Stomach (tissue), 8 donors: ENCODE measurements at regions not wholly inside any gene's neighbourhood (a gene's known extent, or its start where the extent isn't known, plus 50 kb on each side); places are given as distances from the start of the nearest gene placed in this dataset.

Experiments
- DNase-seq, 2 donors: peaks; one replicate each; pipeline versions ENCODE4 v3.0.0 to v3.0.0-alpha.2; 2013 to 2019
- H3K27ac ChIP-seq, 5 donors: fragments of 200-600 bp in 4 of 5; sonication (generic) in 4 of 5; one replicate each; pipeline ENCODE4 v1.5.1; 2013 to 2019; ENCODE audit warnings: mild to moderate bottlenecking in 1 of 5, moderate library complexity in 1 of 5
- H3K27me3 ChIP-seq, 3 donors: fragments of 200-600 bp; sonication (generic); one replicate each; pipeline ENCODE4 v1.5.1; 2017 to 2019; ENCODE audit warnings: mixed run types in 1 of 3
- H3K36me3 ChIP-seq, 4 donors: fragments of 200-600 bp; sonication (generic); 1 replicate in 3 of 4; 2 replicates in 1 of 4; pipeline ENCODE4 v1.5.1; 2016 to 2019
- H3K4me1 ChIP-seq, 4 donors: fragments of 200-600 bp; sonication (generic); one replicate each; pipeline ENCODE4 v1.5.1; 2016 to 2019
- H3K4me3 ChIP-seq, 4 donors: fragments of 200-600 bp; sonication (generic) in 3 of 4; one replicate each; pipeline ENCODE4 v1.5.1; 2016 to 2019; ENCODE audit warnings: mild to moderate bottlenecking in 1 of 4
- H3K9me3 ChIP-seq, 4 donors: fragments of 200-600 bp; sonication (generic); one replicate each; pipeline ENCODE4 v1.5.1; 2016 to 2019
- EP300 ChIP-seq: sonication (generic); formaldehyde crosslinking; IDR thresholded peaks from one replicate; pipeline ENCODE4 v1.6.1; 2017; ENCODE audit warnings: antibody characterized with exemption
- POLR2A ChIP-seq, 4 donors: fragments of 450-650 bp; IDR thresholded peaks; one replicate each; pipeline ENCODE4 v1.6.1; 2016; ENCODE audit warnings: antibody characterized with exemption in 4 of 4, control low read depth in 2 of 4, mild to moderate bottlenecking in 1 of 4, moderate library complexity in 1 of 4
- POLR2AphosphoS5 ChIP-seq, 3 donors: sonication (generic); formaldehyde crosslinking; IDR thresholded peaks; one replicate each; pipeline ENCODE4 v1.6.1; 2016; ENCODE audit warnings: antibody characterized with exemption in 3 of 3
- WGBS, 5 donors: extraction: QIAGEN DNeasy Blood & Tissue Kit in 3 of 5; methylation state at CpG; one replicate each; pipeline versions ENCODE4 v1.1.5 to v1.1.7; 2013 to 2018; 5-methylcytosine and 5-hydroxymethylcytosine counted together
- intact Hi-C: fragments of 100-400 bp; cut with DNase I; formaldehyde crosslinking; loops from one replicate; pipeline ENCODE4 v1.15.1; 2023; ENCODE audit warnings: low total_unique reads
- TF ChIP-seq, protein P1 (sequence below), 7 experiments: fragments of 450-650 bp in 4 of 7; fragments of 200-600 bp in 3 of 7; sonication (generic) in 3 of 7; IDR thresholded peaks; one replicate each; pipeline ENCODE4 v1.5.1; 2016 to 2019; ENCODE audit warnings: antibody characterized with exemption in 7 of 7, control low read depth in 2 of 7, mild to moderate bottlenecking in 1 of 7
- donor health status: healthy with polysubstance abuse.
- donor health status: Bipolar disorder and iron deficiency.
- donor health status: healthy.

DNA sequence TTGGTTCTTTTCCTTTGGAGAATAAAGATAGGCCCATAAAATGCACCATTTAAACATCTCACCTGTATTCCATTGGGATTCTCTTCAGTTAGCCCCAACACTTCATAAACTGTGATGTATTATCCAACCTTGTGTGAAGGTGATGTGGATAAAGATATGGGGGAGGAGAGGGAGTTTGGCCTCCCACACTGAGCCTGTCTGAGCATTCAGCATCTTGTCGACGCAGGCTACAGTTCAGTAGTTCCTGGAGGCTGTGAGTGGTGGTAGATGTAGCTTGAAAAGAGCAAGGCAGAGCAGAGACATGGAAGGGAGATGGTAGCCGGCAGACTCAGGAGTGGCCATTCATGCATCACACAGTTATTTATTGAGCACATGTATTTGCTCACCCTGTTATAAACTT lies 292.4 kb upstream of the PITX2 start:
- Histone ChIP-seq H3K4me3 (no peak overlapping the region), H3K36me3 (no peaks in the 10 kb centered on the region), H3K9me3 (no peaks in the 10 kb centered on the region), H3K4me1 (no peaks in the 10 kb centered on the region), H3K27ac (no peak overlapping the region), H3K27me3 (no peaks in the 10 kb centered on the region)
- TF ChIP-seq, protein P1, sequence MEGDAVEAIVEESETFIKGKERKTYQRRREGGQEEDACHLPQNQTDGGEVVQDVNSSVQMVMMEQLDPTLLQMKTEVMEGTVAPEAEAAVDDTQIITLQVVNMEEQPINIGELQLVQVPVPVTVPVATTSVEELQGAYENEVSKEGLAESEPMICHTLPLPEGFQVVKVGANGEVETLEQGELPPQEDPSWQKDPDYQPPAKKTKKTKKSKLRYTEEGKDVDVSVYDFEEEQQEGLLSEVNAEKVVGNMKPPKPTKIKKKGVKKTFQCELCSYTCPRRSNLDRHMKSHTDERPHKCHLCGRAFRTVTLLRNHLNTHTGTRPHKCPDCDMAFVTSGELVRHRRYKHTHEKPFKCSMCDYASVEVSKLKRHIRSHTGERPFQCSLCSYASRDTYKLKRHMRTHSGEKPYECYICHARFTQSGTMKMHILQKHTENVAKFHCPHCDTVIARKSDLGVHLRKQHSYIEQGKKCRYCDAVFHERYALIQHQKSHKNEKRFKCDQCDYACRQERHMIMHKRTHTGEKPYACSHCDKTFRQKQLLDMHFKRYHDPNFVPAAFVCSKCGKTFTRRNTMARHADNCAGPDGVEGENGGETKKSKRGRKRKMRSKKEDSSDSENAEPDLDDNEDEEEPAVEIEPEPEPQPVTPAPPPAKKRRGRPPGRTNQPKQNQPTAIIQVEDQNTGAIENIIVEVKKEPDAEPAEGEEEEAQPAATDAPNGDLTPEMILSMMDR (IDR thresholded peaks at IDR 0.05), result no peak
- TF ChIP-seq POLR2A (IDR thresholded peaks at IDR 0.05), result no peak
- no peak for TF ChIP-seq EP300
- TF ChIP-seq POLR2AphosphoS5 (IDR thresholded peaks at IDR 0.05), result no peak
- intact Hi-C loops, result no loop called here
- DNase-seq, result no peak
- WGBS, 5 donors, result 55 to 65% (median 60%) methylated on average over 3 of the region's 3 CpGs

DNA sequence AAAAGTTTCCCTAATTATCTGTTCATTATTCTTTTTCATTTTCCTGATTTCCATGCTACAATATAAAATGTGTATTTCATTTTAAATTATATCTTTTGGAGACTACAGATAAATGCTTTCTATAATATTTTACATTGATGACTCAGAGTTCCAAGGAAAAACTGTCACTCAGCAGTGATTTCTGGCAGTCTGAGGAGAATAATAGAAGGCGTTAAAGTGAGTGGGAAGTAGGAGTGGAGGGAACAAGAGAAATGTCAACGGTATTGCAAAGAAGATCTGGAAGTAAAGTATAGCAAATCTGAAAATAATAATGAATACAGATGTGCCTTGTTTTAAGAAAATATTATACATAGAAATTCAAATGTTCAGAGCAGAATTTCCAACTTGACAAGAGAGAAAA lies 293.6 kb upstream of the PITX2 start:
- Histone ChIP-seq H3K36me3 (no peaks in the 10 kb centered on the region), H3K27me3 (no peaks in the 10 kb centered on the region)
- intact Hi-C loops, result no loop called here

DNA sequence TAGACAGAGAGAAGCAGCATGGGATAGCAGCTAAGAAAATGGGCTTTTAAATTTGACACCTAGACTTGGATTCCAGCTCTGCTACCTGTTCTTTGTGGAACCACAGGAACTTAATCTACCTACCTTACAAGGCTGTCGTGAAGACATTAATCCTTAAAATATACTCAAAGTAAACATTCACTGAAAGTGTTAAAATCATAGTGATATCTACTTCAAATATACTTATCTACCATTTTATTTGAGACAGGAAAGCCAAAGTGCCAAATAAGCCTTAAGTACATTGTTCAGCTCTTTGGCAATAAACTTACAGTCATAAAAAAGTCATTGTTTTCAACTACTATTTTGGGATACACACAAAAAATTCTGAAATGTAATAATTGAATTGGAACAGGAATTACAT lies 295.0 kb upstream of the PITX2 start:
- Histone ChIP-seq H3K4me1 (no peaks in the 10 kb centered on the region), H3K9me3 (no peaks in the 10 kb centered on the region), H3K4me3 (no peak overlapping the region), H3K27me3 (no peaks in the 10 kb centered on the region), H3K27ac (no peak overlapping the region), H3K36me3 (no peaks in the 10 kb centered on the region)
- TF ChIP-seq POLR2A (IDR thresholded peaks at IDR 0.05), result no peak
- DNase-seq, result no peak
- intact Hi-C loops, result no loop called here
- WGBS, 5 donors, result 16 to 44% (median 21%) methylated on average over 1 of the region's 1 CpG

More for the DNA sequence above, 293.6 kb upstream of the PITX2 start:
- H3K4me3 ChIP-seq, result no peak overlapping the region
- H3K4me1 ChIP-seq, result no peaks in the 10 kb centered on the region
- no peak for TF ChIP-seq POLR2AphosphoS5 (IDR thresholded peaks at IDR 0.05)
- TF ChIP-seq, protein P1 (IDR thresholded peaks at IDR 0.05), result no peak
- TF ChIP-seq POLR2A (IDR thresholded peaks at IDR 0.05), result no peak
- TF ChIP-seq EP300, result no peak
- H3K9me3 ChIP-seq, result no peaks in the 10 kb centered on the region
- DNase-seq, result no peak
- no peak overlapping the region for H3K27ac ChIP-seq
- 67 to 73% (median 72%) methylated on average over 2 of the region's 2 CpGs for WGBS, 5 donors

DNA sequence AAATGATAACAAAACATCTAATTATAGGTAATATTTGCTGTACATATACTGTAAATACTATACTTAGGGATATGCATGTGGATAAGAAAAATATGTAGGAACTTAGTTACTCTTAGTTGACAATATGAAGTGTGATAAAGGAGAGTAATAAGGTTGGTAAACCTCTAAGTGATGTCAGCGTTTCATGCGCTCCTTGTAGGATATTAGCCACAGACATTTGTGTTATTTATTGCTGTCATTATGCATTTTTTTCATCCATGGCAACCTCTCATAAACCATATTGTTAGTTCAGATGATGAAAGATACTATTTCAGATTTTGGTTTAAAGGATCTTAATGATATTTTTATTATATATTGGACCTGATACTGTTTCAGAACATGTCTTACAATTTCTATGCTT lies 298.1 kb upstream of the PITX2 start:
- Histone ChIP-seq H3K4me3 (no peak overlapping the region), H3K27ac (no peak overlapping the region), H3K9me3 (no peaks in the 10 kb centered on the region), H3K27me3 (no peaks in the 10 kb centered on the region), H3K36me3 (no peaks in the 10 kb centered on the region), H3K4me1 (no peaks in the 10 kb centered on the region)
- TF ChIP-seq POLR2AphosphoS5 (IDR thresholded peaks at IDR 0.05), result no peak
- TF ChIP-seq, protein P1 (IDR thresholded peaks at IDR 0.05), result no peak
- intact Hi-C loops, result no loop called here
- 87 to 94% (median 93%) methylated on average over 2 of the region's 2 CpGs for WGBS, 5 donors
- no peak for DNase-seq

DNA sequence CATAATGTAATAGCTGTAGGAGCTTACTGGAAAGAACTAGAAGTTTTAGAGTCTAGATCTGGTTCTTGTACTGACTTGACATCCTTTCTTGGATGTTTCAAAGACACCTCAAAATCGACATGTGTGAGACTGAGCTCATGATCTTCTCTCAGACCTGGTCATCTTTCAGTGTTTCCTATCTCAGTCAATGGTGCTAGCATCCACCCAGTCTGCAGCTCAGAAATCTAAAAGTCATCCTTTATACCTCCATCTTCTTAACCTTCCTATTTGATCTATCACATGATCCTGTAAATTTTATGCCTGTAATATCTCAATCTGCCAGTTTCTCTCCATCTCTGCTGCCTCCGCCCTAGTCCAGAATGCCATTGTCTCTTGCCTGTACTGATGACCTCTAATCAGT lies 301.9 kb upstream of the PITX2 start:
- intact Hi-C loops, result no loop called here

More for the DNA sequence above, 301.9 kb upstream of the PITX2 start:
- no peak overlapping the region for H3K27ac ChIP-seq
- DNase-seq, result no peak
- no peaks in the 10 kb centered on the region for H3K9me3 ChIP-seq
- no peak overlapping the region for H3K4me3 ChIP-seq
- no peaks in the 10 kb centered on the region for H3K27me3 ChIP-seq
- H3K36me3 ChIP-seq, result no peaks in the 10 kb centered on the region
- WGBS, 5 donors, result 72 to 85% (median 80%) methylated on average over 2 of the region's 2 CpGs
- TF ChIP-seq, protein P1 (IDR thresholded peaks at IDR 0.05), result no peak
- TF ChIP-seq EP300, result no peak
- no peaks in the 10 kb centered on the region for H3K4me1 ChIP-seq
